NCI-H748 (cell line): ENCODE measurements at regions not wholly inside any gene's neighbourhood (a gene's known extent, or its start where the extent isn't known, plus 50 kb on each side); places are given as distances from the start of the nearest gene placed in this dataset.
A peak's percentile ranks its signal among the peaks of the same experiment; 100 is the strongest.

Experiments used
- DNase-seq: peaks from one replicate; lab custom pipeline; 2025; ENCODE audit not compliant: unreplicated experiment; lab: John Stamatoyannopoulos, UW

DNA sequence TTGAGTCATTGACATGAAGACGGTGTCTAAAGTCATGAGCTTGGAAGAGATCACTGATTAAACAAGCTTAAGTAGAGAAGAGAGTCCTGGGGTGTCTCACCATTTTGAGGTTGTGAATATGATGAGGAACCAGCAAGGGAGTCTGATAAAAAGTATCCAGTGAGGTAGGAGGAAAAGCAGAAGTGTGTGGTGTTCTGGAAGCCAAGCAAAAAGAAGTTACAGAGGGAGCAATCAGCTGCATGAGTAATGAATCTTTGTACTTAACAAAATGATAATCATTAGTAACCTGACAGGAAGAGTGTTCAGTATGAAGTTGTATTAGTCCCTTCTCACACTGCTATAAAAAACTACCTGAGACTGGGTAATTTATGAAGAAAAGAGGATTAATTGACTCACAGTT is 131.3 kb downstream of the C11orf87 start:
- DNase-seq = no peak

DNA sequence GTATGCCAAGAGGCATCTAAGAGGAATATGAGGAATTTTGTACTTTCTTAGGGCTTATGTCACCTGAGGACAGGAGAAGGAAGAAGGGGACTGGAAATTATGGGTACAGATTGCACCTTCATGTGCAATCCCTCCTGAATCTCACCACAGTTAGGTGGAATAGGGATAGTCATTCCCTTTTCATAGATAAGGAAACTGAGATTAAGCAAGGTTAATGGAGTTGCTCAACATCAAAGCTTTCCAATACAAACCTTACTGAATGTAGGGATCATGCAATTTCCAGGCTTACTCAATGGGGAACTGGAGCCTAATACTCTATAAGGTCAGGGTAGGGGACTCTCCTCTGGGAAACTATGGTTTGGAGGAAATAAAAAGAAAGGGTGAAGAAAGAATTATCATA is 133.0 kb downstream of the C11orf87 start:
- DNase-seq = no peak

DNA sequence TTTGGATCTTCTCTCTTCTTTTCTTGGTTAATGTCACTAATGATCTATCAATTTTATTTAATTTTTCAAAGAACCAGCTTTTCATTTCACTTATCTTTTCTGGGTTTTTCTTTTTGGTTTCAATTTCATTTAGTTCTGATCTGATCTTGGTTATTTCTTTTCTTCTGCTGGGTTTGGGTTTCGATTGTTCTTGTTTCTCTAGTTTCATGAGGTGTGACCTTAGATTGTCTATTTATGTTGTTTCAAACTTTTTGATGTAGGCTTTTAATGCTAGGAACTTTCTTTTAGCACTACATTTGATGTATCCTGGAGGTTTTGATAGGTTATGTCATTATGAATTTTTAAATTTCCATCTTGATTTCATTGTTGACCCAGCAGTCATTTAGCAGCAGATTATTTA is 142.3 kb downstream of the C11orf87 start:
- DNase-seq = no peak

DNA sequence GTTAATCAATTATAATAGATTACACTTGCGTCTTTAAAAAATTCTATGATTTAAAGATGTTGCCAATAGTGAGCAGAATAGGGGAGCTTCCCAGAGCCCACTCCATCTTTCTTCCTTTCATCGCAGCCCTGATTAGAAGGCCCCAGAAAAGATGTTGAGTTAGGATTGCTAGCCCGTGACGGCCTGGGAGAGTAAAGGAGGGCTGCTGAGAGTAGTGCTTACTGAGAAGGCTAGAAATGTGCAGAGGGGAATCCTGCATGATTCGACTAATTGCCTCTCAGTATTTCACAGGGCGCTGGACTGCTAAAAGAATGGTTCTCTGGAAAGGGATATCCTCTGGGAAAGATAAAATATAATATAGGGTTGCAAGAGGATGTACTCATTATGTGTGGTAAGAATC is 160.5 kb downstream of the C11orf87 start:
- DNase-seq = no peak

DNA sequence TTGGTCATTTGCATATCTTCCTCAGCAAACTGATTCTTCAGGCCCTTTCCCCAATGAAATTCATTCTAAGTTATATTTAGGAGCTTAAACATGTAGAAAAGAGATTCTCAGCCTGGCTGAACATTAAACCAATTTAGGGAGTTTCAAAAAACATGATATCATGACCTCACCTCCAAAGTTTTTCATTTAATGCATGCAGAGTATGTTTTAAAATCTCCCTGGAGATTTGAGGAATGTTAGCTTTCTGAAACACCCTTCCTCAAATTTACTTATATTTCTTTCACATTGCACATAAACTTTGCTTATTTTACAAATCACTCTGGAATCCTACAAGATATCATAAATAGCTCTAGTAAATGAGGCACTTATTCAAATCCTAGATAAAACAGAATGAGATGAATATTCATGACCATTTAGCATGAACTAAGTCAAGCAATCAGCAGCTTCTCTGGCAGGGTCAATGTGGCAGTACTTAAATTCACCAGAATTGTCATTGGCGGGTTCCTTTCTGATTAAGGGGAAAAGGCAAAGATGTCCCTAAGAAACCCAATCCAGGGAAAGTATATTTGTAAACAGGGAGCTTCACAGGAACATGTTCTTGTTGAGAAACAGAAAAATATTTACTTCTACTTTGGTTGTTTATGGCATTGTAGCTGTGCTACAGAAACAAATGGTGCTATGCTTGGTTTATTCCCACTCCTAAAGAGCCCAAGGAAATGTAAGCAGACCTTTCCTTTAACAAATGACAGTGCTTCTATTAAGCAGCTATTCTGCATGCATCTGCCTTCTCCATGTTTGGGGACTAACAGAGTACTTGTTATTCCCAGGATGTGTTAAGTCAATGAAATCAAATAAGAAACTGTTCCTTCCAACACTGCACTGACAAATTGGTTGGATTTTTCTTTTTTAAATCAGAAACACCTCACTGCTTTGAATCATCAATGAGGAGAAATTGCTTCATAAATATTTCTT is 162.3 kb downstream of the C11orf87 start:
- DNase-seq = no peak

DNA sequence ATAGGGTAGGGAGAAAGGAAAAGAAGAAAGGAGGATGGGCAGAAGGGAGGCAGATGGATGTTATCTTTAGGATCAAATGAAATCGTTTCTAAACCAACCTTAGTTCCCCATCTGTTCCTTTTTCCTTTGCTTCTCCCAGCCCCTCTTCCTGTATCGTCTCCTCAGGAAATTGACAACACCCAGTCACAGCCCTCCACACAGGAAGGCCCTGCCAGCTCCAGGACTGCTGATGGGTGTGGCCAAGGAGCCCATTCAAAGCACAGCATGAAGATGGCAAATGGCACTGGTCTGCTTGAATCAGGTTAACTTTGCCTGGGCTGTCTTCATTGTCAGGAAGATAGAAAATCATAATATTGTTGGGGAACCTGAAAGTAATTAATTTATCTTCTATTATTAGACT is 164.8 kb downstream of the C11orf87 start:
- peak; percentile 39 for DNase-seq

DNA sequence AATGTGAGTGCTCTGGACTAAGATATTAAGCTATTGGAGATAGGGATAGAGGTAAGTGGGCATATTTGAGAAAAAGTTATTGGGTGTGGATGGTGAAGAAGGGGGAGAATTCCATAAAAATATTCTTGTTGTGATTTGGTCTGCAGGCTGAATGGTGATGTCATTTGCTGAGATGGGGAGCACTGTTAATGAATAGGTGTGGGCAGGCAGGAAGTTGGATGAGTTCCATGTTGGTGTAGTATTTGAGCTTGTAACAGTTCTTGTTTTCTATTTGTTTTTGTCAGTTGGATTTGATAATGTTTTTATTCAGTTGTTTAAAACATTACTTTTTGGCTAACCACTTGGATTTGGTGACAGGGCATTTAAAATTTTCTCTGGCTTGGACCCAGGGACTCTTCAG is 168.8 kb downstream of the C11orf87 start:
- no peak for DNase-seq

DNA sequence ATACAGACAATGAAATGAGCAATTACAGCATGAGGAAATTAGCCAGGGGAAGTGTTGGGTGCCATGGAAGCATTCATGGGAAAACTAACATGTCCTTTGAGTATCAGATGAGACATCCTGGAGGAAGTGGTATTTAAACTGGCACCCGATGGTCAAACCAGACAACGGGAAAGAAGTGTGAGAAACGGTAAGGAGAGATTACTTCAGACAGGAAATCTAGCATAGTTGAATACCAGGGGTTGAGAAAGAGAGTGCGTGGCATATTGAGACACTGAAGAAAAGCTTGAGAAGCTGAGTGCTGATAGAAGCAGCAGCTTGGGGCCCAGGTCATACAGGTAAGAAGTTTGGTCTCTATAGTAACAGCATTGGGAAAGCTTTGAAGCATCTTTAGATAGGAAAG is 175.3 kb downstream of the C11orf87 start:
- DNase-seq = no peak

DNA sequence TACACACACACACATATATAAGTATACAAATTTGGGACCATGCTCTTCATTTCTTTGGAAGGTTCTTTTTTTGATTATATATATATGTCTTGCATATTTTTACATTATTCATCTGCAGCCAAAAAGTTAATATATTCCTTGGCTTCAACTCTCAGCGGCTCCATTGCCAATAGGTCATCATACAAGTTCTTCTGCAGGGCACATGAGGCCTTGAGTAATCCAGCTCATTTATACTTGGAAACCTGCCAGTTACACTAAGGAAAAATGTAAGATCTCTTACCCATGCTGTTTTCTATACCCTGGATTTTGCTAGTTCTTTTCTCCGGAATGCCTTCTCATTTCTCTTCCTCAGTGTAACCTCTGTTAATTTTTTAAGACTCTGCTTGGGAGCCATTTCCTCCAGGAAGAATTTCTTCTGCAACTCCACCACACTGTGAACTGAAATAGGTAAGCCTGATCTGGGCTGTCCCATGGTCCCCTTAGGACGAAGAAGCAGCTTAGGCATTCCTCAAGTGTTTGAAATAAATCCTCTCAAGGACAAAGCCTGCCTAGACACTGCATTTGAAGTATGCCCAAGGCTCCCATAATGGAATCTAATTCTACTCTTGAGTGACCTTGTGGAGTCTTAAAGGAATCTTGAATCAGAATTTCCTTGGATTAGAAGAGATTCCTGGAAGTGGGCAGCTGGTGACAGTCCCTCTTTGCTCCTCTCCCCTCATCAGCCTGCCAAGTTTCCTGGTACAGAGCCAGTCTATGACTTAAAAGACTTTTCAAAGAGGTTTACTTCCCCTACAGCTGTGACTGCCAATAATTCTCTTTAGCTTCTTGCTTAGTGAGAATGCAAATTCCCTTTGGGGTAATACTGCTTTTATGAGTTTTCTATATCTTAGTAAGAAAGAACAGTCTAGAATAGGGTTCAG is 182.8 kb downstream of the C11orf87 start:
- DNase-seq = no peak

DNA sequence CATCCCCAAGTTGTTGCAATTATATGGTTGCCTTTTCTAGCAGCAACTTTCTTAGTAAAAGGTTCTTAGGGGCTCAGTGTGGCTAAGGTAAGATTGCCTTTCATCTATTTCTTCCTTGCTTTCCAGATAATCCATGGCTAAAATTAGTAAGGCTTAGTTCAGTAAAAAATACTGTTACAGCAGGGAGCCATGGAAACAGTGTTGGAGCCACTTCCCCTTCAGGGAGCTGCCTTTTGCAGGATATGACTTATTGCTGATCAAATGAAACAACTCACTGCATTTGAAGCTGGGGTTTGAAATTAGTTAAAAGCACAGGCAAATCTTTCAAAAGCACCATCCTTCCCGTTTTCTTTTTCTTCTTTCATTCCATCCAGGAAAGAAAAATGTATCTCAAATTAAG is 184.3 kb downstream of the C11orf87 start:
- DNase-seq = no peak

DNA sequence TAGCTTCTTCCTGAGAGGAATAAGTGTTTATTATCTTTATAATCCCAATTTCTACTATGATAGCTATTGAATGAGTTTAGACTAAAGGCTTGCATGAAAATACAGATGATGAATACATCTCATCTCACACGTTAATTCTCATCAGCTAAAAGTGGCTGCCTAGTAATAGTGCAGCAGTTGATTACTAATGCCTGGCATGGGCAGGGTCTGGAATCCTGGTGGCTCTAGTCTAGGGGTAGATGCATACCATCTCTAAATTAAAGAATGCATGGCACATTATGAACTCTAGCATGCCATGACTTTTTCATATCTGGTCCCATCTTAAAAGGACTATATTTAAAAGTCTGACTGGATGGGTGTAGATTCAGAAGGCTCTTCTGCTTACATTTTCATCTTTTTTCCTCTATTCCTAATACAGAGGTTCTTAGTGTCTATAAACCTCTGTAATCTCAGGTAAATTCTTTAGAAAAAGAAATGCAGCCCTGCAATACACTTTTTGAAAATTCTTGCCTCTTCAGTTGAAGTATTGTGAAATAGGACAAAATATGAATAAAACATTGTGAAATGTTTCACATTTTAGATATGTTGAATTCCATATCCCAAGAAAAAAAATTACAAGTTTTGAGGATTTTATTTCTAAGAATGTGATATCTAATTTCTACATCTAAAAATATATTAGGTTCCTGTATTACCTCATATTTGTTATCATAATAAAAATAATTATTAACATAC is 187.6 kb downstream of the C11orf87 start:
- DNase-seq = no peak

DNA sequence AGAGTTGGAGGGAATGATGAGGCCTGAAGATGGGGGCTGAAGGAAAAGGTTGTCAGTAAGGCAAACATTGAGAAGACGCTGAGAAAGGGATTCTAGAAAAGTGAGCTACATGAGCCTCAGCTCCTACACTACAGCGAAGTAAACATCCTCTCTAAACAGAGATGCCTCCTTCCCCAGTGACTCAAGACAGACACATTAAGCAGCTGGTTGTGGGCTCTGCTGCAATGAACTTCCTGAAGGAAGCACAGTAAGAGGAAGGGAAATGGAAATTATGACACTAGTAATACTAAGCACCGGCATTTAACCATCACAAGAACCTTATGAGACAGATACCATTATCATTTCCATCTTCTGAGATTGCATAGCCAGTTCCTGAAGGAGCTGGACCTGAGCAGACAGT is 190.5 kb downstream of the C11orf87 start:
- DNase-seq = no peak

DNA sequence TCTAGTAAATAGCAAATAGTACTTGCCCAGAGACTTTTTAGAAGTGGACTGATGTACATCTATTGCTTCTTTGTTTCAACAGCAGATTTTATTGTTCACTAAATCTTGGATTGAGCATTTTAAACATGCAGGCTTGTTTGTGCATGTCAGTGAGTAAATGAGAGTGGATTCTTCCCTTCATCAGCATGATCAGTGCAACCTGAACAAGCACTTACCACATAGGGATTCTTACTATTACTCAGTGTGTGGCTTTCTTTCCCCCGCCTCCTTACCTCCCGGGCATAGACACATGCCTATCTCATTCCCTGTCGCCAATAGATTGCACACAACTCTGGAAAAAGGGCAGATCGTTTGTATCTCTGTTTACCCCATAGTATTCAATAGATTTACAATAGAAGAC is 197.5 kb downstream of the C11orf87 start:
- no peak for DNase-seq

DNA sequence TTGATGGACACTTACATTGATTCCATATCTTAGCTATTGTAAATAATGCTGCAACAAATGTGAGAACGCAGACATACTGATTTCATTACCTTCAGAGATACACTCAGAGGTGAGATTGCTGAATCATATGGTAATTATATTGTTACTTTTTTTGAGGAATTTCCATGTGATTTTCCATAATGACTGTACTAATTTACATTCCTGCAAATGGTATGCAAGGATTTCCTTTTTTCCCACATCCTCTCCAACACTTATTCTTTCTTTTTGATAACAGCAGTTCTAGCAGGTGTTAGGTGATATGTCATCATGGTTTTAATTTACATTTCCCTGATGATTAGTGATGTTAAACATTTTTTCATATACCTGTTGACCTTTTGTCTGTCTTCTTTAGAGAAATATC is 207.7 kb downstream of the C11orf87 start:
- no peak for DNase-seq

DNA sequence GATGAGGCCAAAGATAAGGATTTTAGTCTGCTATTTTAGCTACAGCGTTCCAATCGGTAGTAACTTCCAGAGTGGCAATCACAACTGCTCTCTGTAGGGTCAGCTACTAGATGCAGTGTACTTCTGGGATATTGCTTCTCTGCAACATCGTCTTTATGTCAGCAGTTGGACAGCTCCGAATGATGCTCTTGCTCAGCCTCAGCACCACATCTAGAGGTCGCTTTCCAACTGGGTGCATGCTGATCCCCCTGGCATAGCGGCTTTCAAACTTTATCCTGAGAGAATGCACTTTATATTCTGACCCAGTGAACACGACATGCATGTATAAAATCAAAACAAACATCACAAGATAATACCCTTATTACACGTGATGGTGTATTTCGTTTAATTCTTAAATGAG is 219.6 kb downstream of the C11orf87 start:
- DNase-seq = no peak

DNA sequence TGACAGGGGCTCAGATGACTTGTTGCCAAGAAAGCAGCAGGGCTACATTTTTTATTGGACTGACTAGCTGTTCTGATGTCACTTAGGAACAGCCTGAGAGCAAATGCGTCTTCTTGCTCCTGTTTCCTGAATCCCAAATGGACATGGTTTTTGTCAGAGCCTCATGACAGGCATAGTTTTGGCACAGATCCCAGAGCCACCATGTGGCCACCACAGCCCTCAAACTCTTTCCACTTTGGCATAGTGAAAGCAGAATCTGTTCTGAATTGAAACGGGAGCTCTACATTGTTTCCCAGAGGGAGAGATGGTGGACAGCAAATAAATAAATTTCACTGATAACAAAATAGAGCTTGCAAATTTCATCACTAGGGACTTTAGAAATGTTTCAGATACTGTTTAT is 222.2 kb downstream of the C11orf87 start:
- DNase-seq = peak; percentile 84

DNA sequence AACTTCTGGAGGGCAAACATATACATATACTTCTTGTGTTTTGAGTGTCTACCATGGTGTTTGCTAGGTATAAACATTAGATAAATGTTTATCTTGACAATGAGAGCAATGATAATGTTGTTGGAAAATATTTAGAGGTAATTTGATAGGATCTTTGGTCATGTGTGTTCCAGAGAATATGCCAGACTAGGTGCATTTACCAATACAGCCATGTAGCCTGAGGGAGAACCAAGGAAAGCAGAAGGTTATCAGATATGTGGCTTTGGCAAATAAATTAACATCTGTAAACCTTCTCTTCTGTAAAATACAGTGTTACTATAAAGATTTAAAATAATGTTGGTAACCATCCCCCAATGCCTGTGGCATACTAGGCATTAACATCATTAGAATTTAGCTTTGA is 226.8 kb downstream of the C11orf87 start:
- no peak for DNase-seq

DNA sequence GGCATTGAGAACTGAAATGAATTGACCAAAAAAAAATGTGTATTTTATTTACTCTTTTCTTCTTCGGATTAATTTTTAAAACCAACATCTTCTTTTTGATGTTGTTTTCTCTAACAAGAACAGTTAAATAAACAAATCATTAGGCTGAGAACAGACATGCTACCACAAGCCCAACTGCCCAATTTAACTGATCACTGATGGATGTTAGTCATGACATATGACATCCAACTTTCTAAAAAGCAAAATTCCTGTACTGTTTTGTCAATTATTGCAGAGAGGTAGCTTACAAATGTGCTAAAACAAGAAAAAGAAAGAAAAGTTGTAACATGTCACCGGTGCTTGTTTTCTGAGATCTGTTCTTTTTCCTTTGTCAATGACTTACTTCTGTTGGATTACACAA is 232.1 kb downstream of the C11orf87 start:
- DNase-seq = no peak

DNA sequence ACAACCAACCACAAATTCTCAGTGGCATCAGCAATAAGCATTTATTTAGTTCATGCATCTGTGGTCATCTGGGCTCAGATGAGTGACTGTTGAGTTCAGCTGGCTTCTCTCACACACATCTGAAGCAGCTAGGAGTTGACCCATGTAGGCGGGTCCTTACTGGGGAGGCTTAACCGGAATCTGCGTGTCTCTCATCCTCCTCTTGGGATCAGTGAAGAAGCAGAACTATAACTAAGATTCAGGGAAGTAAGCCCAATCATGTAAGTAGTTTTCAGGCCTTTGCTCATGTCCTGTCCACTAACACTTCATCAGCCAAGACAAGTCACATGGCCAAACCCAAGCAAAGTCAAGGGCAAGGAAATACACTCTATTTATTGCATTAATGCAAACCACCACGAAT is 236.2 kb downstream of the C11orf87 start:
- no peak for DNase-seq

DNA sequence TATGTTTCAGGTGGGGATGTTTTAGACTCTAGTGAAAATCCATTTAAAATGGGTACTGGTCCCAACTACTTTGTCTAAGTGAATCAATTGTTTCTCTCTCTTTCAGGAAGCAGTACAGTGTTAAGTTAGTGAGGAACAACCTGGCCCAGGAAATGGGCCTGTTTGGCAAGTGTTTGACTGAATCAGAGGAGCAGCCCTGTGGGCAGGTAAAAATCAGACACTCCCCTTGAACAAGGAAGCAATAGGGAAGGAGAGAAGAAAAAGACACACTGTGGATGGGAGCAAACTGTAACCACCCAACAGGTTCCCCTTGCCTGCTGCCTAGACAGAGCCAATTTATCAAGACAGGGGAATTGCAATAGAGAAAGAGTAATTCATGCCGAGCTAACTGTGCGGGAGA is 245.7 kb downstream of the C11orf87 start:
- DNase-seq = no peak

DNA sequence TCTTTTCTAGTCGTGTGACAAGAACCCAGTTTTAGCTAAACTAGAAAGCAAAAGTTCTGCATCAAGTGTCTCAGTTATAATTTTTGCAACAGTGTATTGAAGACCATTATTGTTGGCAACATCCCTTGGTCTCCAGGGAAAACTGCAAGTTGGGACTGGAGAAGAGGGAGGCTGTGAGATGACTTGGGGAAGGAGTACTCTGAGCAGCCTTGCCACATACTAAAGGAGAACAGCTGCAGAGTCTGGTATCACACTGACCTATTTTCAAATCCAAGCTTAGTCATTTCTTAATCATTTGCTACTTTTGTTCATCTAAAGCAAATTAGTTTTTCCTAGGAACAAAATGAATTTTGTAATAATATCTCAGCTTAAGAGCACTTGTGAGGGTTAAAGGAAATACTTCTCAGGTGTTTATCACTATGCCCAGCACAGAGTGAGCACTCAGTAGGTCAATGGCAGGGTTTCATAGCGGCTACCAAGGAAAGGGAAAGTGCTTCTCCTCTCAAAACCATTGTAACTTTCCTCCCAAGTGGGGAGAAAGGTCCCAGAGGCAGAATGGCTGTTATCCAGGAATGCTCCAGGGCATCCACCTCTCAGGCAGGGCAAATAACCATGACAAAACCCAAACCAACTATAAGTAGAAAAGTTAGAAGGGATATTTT is 247.1 kb downstream of the C11orf87 start:
- DNase-seq = no peak
